GM19397 (cell line): ENCODE measurements at regions not wholly inside any gene's neighbourhood (a gene's known extent, or its start where the extent isn't known, plus 50 kb on each side); places are given as distances from the start of the nearest gene placed in this dataset.

Source experiments
- ATAC-seq: cut with Tn5 transposase; IDR thresholded peaks from one replicate; pipeline ENCODE4 v1.9.1; 2021; ENCODE audit warnings: mild to moderate bottlenecking, moderate library complexity; ENCODE audit not compliant: unreplicated experiment

- no peak for ATAC-seq
Observed at GRCh38 chr7:45235905-45236304, 78.3 kb downstream of the RAMP3 start.

GRCh38 chr7:45236666-45237065 lies 79.1 kb downstream of the RAMP3 start:
- ATAC-seq: no peak

- no peak for ATAC-seq
Observed at GRCh38 chr7:45237788-45238461, 80.3 kb downstream of the RAMP3 start.

- ATAC-seq: no peak
Observed at GRCh38 chr7:45238806-45239205, 81.2 kb downstream of the RAMP3 start.

- ATAC-seq: no peak
Observed at GRCh38 chr7:45239486-45239885, 81.9 kb downstream of the RAMP3 start.

GRCh38 chr7:45240273-45240771 lies 82.7 kb downstream of the RAMP3 start:
- no peak for ATAC-seq

GRCh38 chr7:45240926-45241325 lies 83.3 kb downstream of the RAMP3 start:
- no peak for ATAC-seq

- no peak for ATAC-seq
Observed at GRCh38 chr7:45241339-45242109, 83.9 kb downstream of the RAMP3 start.

- no peak for ATAC-seq
Observed at GRCh38 chr7:45242261-45242660, 84.7 kb downstream of the RAMP3 start.

- no peak for ATAC-seq
Observed at GRCh38 chr7:45242698-45243097, 85.1 kb downstream of the RAMP3 start.

GRCh38 chr7:45244981-45245380 lies 87.4 kb downstream of the RAMP3 start:
- ATAC-seq: no peak

- no peak for ATAC-seq
Observed at GRCh38 chr7:45246339-45246738, 88.7 kb downstream of the RAMP3 start.

- ATAC-seq: no peak
Observed at GRCh38 chr7:45252248-45252647, 94.7 kb downstream of the RAMP3 start.

GRCh38 chr7:45252857-45253256 lies 95.3 kb downstream of the RAMP3 start:
- ATAC-seq: no peak

GRCh38 chr7:45253368-45253767 lies 95.8 kb downstream of the RAMP3 start:
- ATAC-seq: no peak

GRCh38 chr7:45255187-45255586 lies 97.6 kb downstream of the RAMP3 start:
- ATAC-seq: no peak

- ATAC-seq: no peak
Observed at GRCh38 chr7:45256309-45256708, 98.7 kb downstream of the RAMP3 start.

GRCh38 chr7:45256775-45257174 lies 99.2 kb downstream of the RAMP3 start:
- ATAC-seq: no peak

- ATAC-seq: no peak
Observed at GRCh38 chr7:45257284-45257683, 99.7 kb downstream of the RAMP3 start.

- no peak for ATAC-seq
Observed at GRCh38 chr7:45258533-45259226, 101.1 kb downstream of the RAMP3 start.

- no peak for ATAC-seq
Observed at GRCh38 chr7:45259227-45259596, 101.6 kb downstream of the RAMP3 start.
